ENCODE measurements at regions not wholly inside any gene's neighbourhood (a gene's known extent, or its start where the extent isn't known, plus 50 kb on each side); places are given as distances from the start of the nearest gene placed in this dataset.

GRCh38 chr7:142391191-142391992 lies 133.5 kb upstream of the PRSS58 start:
- intact Hi-C loops (cut with DNase I; ENCODE audit: low total_unique reads), result no loop called here
- H3K4me1 ChIP-seq, result no peaks in the 10 kb centered on the region

GRCh38 chr7:142389544-142389943 lies 131.7 kb upstream of the PRSS58 start:
- TF ChIP-seq POLR2AphosphoS5 (IDR thresholded peaks at IDR 0.05) (no peak), CTCF (IDR thresholded peaks at IDR 0.05 in 8 of 11, conservative IDR thresholded peaks at IDR 0.05 in 3 of 11) (no peak), POLR2A (IDR thresholded peaks at IDR 0.05) (no peak)
- no peaks in the 10 kb centered on the region for H3K36me3 ChIP-seq
- no peaks in the 10 kb centered on the region for H3K27me3 ChIP-seq (replicated peaks in 1 of 7)
- no peak overlapping the region for H3K27ac ChIP-seq
- no peaks in the 10 kb centered on the region for H3K9me3 ChIP-seq
- peaks cover 0 to 11% (median 4%) of the 10 kb centered on the region in 6 donors for H3K4me1 ChIP-seq
- no peak for DNase-seq
- no peak overlapping the region for H3K4me3 ChIP-seq
- intact Hi-C loops (cut with DNase I; ENCODE audit: low total_unique reads), result no loop called here
- 67 to 76% (median 72%) methylated on average over 6 to 7 of the region's 7 CpGs for WGBS, 5 donors

More at GRCh38 chr7:142391191-142391992, 133.5 kb upstream of the PRSS58 start:
- H3K27ac ChIP-seq, result no peak overlapping the region
- no peaks in the 10 kb centered on the region for H3K9me3 ChIP-seq
- no peaks in the 10 kb centered on the region for H3K27me3 ChIP-seq (replicated peaks in 1 of 7)
- H3K36me3 ChIP-seq, result no peaks in the 10 kb centered on the region
- no peak for DNase-seq
- H3K4me3 ChIP-seq, result no peak overlapping the region
- no peak for TF ChIP-seq CTCF (IDR thresholded peaks at IDR 0.05 in 8 of 11, conservative IDR thresholded peaks at IDR 0.05 in 3 of 11)
- TF ChIP-seq POLR2A (IDR thresholded peaks at IDR 0.05), result no peak
- no peak for TF ChIP-seq POLR2AphosphoS5 (IDR thresholded peaks at IDR 0.05)
- WGBS, 5 donors, result 56 to 65% (median 61%) methylated on average over 6 of the region's 6 CpGs

GRCh38 chr7:142385491-142386340 lies 127.9 kb upstream of the PRSS58 start:
- H3K27me3 ChIP-seq (replicated peaks in 1 of 7), result no peaks in the 10 kb centered on the region
- TF ChIP-seq POLR2A (IDR thresholded peaks at IDR 0.05) (no peak), CTCF (IDR thresholded peaks at IDR 0.05 in 8 of 11, conservative IDR thresholded peaks at IDR 0.05 in 3 of 11) (peak in 10 of 11 experiments; percentile 19 to 83 (median 52)), POLR2AphosphoS5 (IDR thresholded peaks at IDR 0.05) (no peak)
- no peaks in the 10 kb centered on the region for H3K9me3 ChIP-seq
- no peak overlapping the region for H3K27ac ChIP-seq
- H3K4me1 ChIP-seq, result peaks cover 0 to 20% (median 7%) of the 10 kb centered on the region in 6 donors
- no peaks in the 10 kb centered on the region for H3K36me3 ChIP-seq
- WGBS, 5 donors, result 39 to 47% (median 41%) methylated on average over 7 to 8 of the region's 8 CpGs
- no peak for DNase-seq
- H3K4me3 ChIP-seq, result no peak overlapping the region
- intact Hi-C loops (cut with DNase I; ENCODE audit: low total_unique reads), result no loop called here

GRCh38 chr7:142384493-142384922 lies 126.7 kb upstream of the PRSS58 start:
- no peak for DNase-seq
- Histone ChIP-seq H3K9me3 (no peaks in the 10 kb centered on the region), H3K4me3 (no peak overlapping the region), H3K36me3 (no peaks in the 10 kb centered on the region), H3K4me1 (peaks cover 0 to 20% (median 7%) of the 10 kb centered on the region in 6 donors), H3K27ac (peak overlapping the region in 3 of 8 donors; percentile 13 to 51 (median 33)), H3K27me3 (replicated peaks in 1 of 7) (no peaks in the 10 kb centered on the region)
- TF ChIP-seq POLR2AphosphoS5 (IDR thresholded peaks at IDR 0.05), result no peak
- no peak for TF ChIP-seq CTCF (IDR thresholded peaks at IDR 0.05 in 8 of 11, conservative IDR thresholded peaks at IDR 0.05 in 3 of 11)
- no peak for TF ChIP-seq POLR2A (IDR thresholded peaks at IDR 0.05)
- 19 to 31% (median 21%) methylated on average over 9 to 11 of the region's 11 CpGs for WGBS, 5 donors
- intact Hi-C loops (cut with DNase I; ENCODE audit: low total_unique reads), result no loop called here

Data from spleen (tissue), 11 donors.